Spleen (tissue), 11 donors: ENCODE measurements at regions not wholly inside any gene's neighbourhood (a gene's known extent, or its start where the extent isn't known, plus 50 kb on each side); places are given as distances from the start of the nearest gene placed in this dataset.

ENCODE experiments used
- DNase-seq: peaks from one replicate; pipeline ENCODE4 v3.0.0-alpha.2; 2020
- H3K27ac ChIP-seq, 8 donors: fragments of 200-600 bp; sonication (generic) in 7 of 8; 1 replicate in 4 of 8; 2 replicates in 4 of 8; pipeline versions ENCODE4 v1.5.0 to v1.8.0; 2016 to 2021; ENCODE audit warnings: inconsistent platforms in 4 of 8, mild to moderate bottlenecking in 4 of 8, moderate library complexity in 1 of 8
- H3K27me3 ChIP-seq, 7 donors: fragments of 200-600 bp; sonication (generic) in 6 of 7; replicated peaks in 1 of 7; 1 replicate in 4 of 7; 2 replicates in 3 of 7; pipeline versions ENCODE4 v1.5.0 to v1.8.0; 2016 to 2021; ENCODE audit warnings: inconsistent platforms in 3 of 7, mild to moderate bottlenecking in 1 of 7
- H3K36me3 ChIP-seq, 6 donors: fragments of 200-600 bp; sonication (generic) in 5 of 6; 1 replicate in 4 of 6; 2 replicates in 2 of 6; pipeline versions ENCODE4 v1.5.0 to v1.8.0; 2016 to 2021; ENCODE audit warnings: inconsistent platforms in 2 of 6
- H3K4me1 ChIP-seq, 6 donors: fragments of 200-600 bp; sonication (generic) in 5 of 6; 1 replicate in 3 of 6; 2 replicates in 3 of 6; pipeline versions ENCODE4 v1.5.0 to v1.8.0; 2016 to 2021; ENCODE audit warnings: inconsistent platforms in 3 of 6
- H3K4me3 ChIP-seq, 8 donors: fragments of 200-600 bp; sonication (generic) in 7 of 8; 1 replicate in 4 of 8; 2 replicates in 4 of 8; pipeline versions ENCODE4 v1.5.0 to v1.8.0; 2016 to 2021; ENCODE audit warnings: inconsistent platforms in 4 of 8, mild to moderate bottlenecking in 4 of 8, moderate library complexity in 2 of 8
- H3K9me3 ChIP-seq, 8 donors: fragments of 200-600 bp; sonication (generic) in 7 of 8; 1 replicate in 4 of 8; 2 replicates in 4 of 8; pipeline versions ENCODE4 v1.5.0 to v1.8.0; 2016 to 2021; ENCODE audit warnings: inconsistent platforms in 4 of 8
- CTCF ChIP-seq, 11 experiments: fragments of 200-600 bp in 7 of 11; fragments of 450-650 bp in 4 of 11; sonication (generic) in 4 of 11; IDR thresholded peaks in 8 of 11; conservative IDR thresholded peaks in 3 of 11; 1 replicate in 7 of 11; 2 replicates in 4 of 11; pipeline versions ENCODE4 v1.4.0 to v1.8.0; 2016 to 2021; ENCODE audit warnings: antibody characterized with exemption in 11 of 11, inconsistent platforms in 4 of 11, mild to moderate bottlenecking in 1 of 11
- POLR2A ChIP-seq, 3 donors: fragments of 450-650 bp; IDR thresholded peaks; one replicate each; pipeline ENCODE4 v1.5.1; 2017; ENCODE audit warnings: antibody characterized with exemption in 3 of 3, mild to moderate bottlenecking in 1 of 3
- POLR2AphosphoS5 ChIP-seq, 3 donors: sonication (generic); formaldehyde crosslinking; IDR thresholded peaks; one replicate each; pipeline ENCODE4 v1.5.1; 2017; ENCODE audit warnings: antibody characterized with exemption in 3 of 3
- WGBS, 5 donors: extraction: QIAGEN DNeasy Blood & Tissue Kit in 3 of 5; methylation state at CpG; one replicate each; pipeline versions ENCODE4 v1.1.5 to v1.1.7; 2013 to 2018; 5-methylcytosine and 5-hydroxymethylcytosine counted together
- intact Hi-C: fragments of 100-400 bp; cut with DNase I; formaldehyde crosslinking; loops from one replicate; pipeline ENCODE4 v1.15.0; 2023; ENCODE audit warnings: low total_unique reads
- donor health status: healthy with polysubstance abuse.
- donor health status: DM: no; HTN: no; CAD: no; lungs with moderate emphysema.
- donor health status: DM: no; HTN: no; CAD: no.
- donor health status: Bipolar disorder and iron deficiency.
- donor health status: healthy.
- donor health status: DM: no; HTN: no; CAD: no.
- donor health status: DM: yes; HTN: yes; CAD: no.

DNA sequence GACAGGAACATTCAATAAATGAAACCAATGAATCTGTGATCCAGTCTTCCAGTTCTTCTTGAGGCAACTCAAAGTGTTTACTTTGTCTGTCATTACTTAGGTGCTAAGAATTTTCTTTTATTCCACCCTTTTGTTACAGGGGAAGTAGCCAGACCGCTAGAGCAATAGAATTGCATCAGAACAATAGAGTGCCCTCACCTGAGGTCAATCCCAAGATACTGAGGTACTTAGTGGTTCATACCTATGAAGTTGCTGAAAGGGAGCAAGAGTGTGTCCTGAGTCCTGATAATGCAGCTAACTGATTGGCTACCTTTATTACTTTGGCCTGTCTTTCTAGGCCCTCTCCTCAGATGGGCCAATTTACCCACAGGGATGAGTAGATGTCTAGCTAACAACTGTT, 359.4 kb upstream of the KCNH7 start:
- Histone ChIP-seq H3K36me3 (no peaks in the 10 kb centered on the region), H3K27me3 (no peaks in the 10 kb centered on the region), H3K4me1 (no peaks in the 10 kb centered on the region), H3K27ac (no peak overlapping the region), H3K4me3 (no peak overlapping the region), H3K9me3 (peaks cover 0 to 10% (median 2%) of the 10 kb centered on the region in 8 donors)
- no peak for DNase-seq
- WGBS, 5 donors = 59 to 77% (median 70%) methylated on average over 1 of the region's 1 CpG
- TF ChIP-seq CTCF (IDR thresholded peaks at IDR 0.05 in 8 of 11, conservative IDR thresholded peaks at IDR 0.05 in 3 of 11) (no peak), POLR2AphosphoS5 (IDR thresholded peaks at IDR 0.05) (no peak), POLR2A (IDR thresholded peaks at IDR 0.05) (no peak)
- intact Hi-C loops = no loop called here

DNA sequence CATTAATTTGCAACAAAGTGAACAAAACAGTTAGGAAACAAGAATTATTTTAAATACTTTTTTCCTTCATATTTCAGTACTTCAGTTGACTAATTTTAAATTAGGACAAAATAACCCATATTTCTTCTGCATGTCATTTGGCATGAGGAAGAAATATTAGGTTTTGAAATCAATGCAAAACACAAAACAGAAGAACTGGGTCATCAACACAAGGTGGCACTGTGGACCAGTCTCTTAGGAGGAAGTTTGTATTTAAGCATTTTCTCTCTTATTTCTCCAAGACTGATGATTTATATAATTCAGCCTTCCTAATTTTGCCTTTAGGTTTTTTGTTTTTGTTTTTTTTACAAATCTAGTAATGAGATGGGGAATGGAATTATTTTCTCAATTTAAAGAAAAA, 352.8 kb upstream of the KCNH7 start:
- Histone ChIP-seq H3K36me3 (no peaks in the 10 kb centered on the region), H3K4me3 (no peak overlapping the region), H3K27me3 (no peaks in the 10 kb centered on the region), H3K4me1 (no peaks in the 10 kb centered on the region), H3K27ac (no peak overlapping the region), H3K9me3 (peaks cover 0 to 5% (median under 1%) of the 10 kb centered on the region in 8 donors)
- intact Hi-C loops = loop anchor here (5.0 kb wide), 1 partner anchor 871 kb away; no protein-coding TSS in a partner anchor
- TF ChIP-seq CTCF (IDR thresholded peaks at IDR 0.05 in 8 of 11, conservative IDR thresholded peaks at IDR 0.05 in 3 of 11) (peak in 8 of 11 experiments; percentile 30 to 58 (median 47)), POLR2A (IDR thresholded peaks at IDR 0.05) (no peak)
- DNase-seq = no peak

GRCh38 chr2:163187995-163188655, 349.6 kb upstream of the KCNH7 start:
- intact Hi-C loops = no loop called here
- no peaks in the 10 kb centered on the region for H3K9me3 ChIP-seq
- no peaks in the 10 kb centered on the region for H3K36me3 ChIP-seq
- H3K27me3 ChIP-seq = no peaks in the 10 kb centered on the region
- 80 to 89% (median 83%) methylated on average over 7 of the region's 7 CpGs for WGBS, 5 donors
- H3K4me1 ChIP-seq = no peaks in the 10 kb centered on the region
- H3K27ac ChIP-seq = no peak overlapping the region
- no peak for TF ChIP-seq POLR2AphosphoS5 (IDR thresholded peaks at IDR 0.05)
- TF ChIP-seq CTCF (IDR thresholded peaks at IDR 0.05 in 8 of 11, conservative IDR thresholded peaks at IDR 0.05 in 3 of 11) = no peak
- no peak for TF ChIP-seq POLR2A (IDR thresholded peaks at IDR 0.05)
- no peak overlapping the region for H3K4me3 ChIP-seq
- no peak for DNase-seq

DNA sequence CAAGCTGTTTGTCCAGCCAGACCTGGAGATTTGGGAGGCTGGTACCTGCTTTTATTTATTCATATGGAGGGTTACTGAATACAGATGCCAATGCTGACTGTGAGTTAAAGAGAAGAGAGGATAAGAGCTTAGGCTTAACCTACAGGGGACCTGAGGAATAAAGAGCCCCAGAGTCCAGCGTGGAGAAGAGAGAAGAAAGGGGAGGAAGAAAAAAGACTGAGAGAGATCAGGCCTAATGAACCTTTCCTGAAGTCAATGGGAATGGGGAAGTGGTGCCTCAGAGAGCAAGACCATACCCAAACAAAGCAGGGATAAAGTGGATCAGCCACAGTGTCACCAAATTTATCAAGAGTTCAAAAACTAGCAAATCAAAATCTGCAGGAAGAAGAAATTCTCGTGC, 348.6 kb upstream of the KCNH7 start:
- no peak for TF ChIP-seq POLR2A (IDR thresholded peaks at IDR 0.05)
- TF ChIP-seq POLR2AphosphoS5 (IDR thresholded peaks at IDR 0.05) = no peak
- TF ChIP-seq CTCF (IDR thresholded peaks at IDR 0.05 in 8 of 11, conservative IDR thresholded peaks at IDR 0.05 in 3 of 11) = no peak
- Histone ChIP-seq H3K27me3 (no peaks in the 10 kb centered on the region), H3K27ac (no peak overlapping the region), H3K9me3 (no peaks in the 10 kb centered on the region), H3K4me1 (no peaks in the 10 kb centered on the region), H3K4me3 (no peak overlapping the region), H3K36me3 (no peaks in the 10 kb centered on the region)
- intact Hi-C loops = no loop called here
- no peak for DNase-seq
- 65 to 86% (median 71%) methylated on average over 2 of the region's 2 CpGs for WGBS, 5 donors
